Neural progenitor cell (in vitro differentiated cells): ENCODE measurements at regions not wholly inside any gene's neighbourhood (a gene's known extent, or its start where the extent isn't known, plus 50 kb on each side); places are given as distances from the start of the nearest gene placed in this dataset. TPM values are rescaled to one million over a fixed set of nuclear protein-coding genes. Genes with fewer than 3 reads are reported as not detected.
"Not testable (repeated sequence)": the region's sequence is repeated elsewhere in the genome, so short reads cannot be mapped to it uniquely, and the experiment has no call there.

Source experiments
- DNase-seq: peaks from one replicate; pipeline ENCODE4 v3.0.0-alpha.2; 2016; ENCODE audit warnings: low spot score
- H2AFZ ChIP-seq: fragments of 200-600 bp; sonication (generic); replicated peaks from 2 replicates; pipeline ENCODE4 v1.6.1; 2016; ENCODE audit warnings: antibody characterized with exemption
- H3F3A ChIP-seq: fragments of 200-600 bp; sonication (generic); 2 replicates; pipeline ENCODE4 v1.6.1; 2016; ENCODE audit warnings: antibody characterized with exemption, low read depth
- H3K27ac ChIP-seq: fragments of 200-600 bp; sonication (generic); 2 replicates; pipeline ENCODE4 v1.5.1; 2016; ENCODE audit warnings: mild to moderate bottlenecking
- H3K27me3 ChIP-seq: fragments of 200-600 bp; sonication (generic); 2 replicates; pipeline ENCODE4 v1.6.1; 2016; ENCODE audit warnings: mild to moderate bottlenecking, moderate library complexity
- H3K36me3 ChIP-seq: fragments of 200-600 bp; sonication (generic); 2 replicates; pipeline ENCODE4 v1.5.1; 2016
- H3K4me1 ChIP-seq: fragments of 200-600 bp; sonication (generic); 2 replicates; pipeline ENCODE4 v1.6.1; 2016; ENCODE audit warnings: mixed run types
- H3K4me2 ChIP-seq: fragments of 200-600 bp; sonication (generic); 2 replicates; pipeline ENCODE4 v1.6.1; 2016
- H3K4me3 ChIP-seq: fragments of 200-600 bp; sonication (generic); 2 replicates; pipeline ENCODE4 v1.5.1; 2016
- H3K79me2 ChIP-seq: fragments of 200-600 bp; sonication (generic); 2 replicates; pipeline ENCODE4 v1.6.1; 2016; ENCODE audit warnings: low read depth
- H3K9ac ChIP-seq: fragments of 200-600 bp; sonication (generic); 2 replicates; pipeline ENCODE4 v1.6.1; 2016
- H3K9me3 ChIP-seq: fragments of 200-600 bp; sonication (generic); 2 replicates; pipeline ENCODE4 v1.5.1; 2016; ENCODE audit warnings: low read depth
- H4K20me1 ChIP-seq: fragments of 200-600 bp; sonication (generic); 2 replicates; pipeline ENCODE4 v1.6.1; 2016; ENCODE audit warnings: low read depth
- H3K27ac Mint-ChIP-seq: 3 replicates; pipeline ENCODE4 v1.8.0; 2021; ENCODE audit warnings: mixed read lengths
- H3K27me3 Mint-ChIP-seq: 2 replicates; pipeline ENCODE4 v1.8.0; 2022; ENCODE audit warnings: low read depth, mild to moderate bottlenecking, inconsistent platforms, moderate library complexity, mixed read lengths; ENCODE audit not compliant: insufficient read depth
- H3K36me3 Mint-ChIP-seq: 3 replicates; pipeline ENCODE4 v1.8.0; 2021; ENCODE audit warnings: mixed read lengths
- H3K4me1 Mint-ChIP-seq: 3 replicates; pipeline ENCODE4 v1.8.0; 2021; ENCODE audit warnings: mixed read lengths
- H3K4me3 Mint-ChIP-seq: 3 replicates; pipeline ENCODE4 v1.8.0; 2021; ENCODE audit warnings: mild to moderate bottlenecking, moderate library complexity, mixed read lengths
- H3K9me3 Mint-ChIP-seq: 3 replicates; pipeline ENCODE4 v1.8.0; 2020; ENCODE audit warnings: mixed read lengths
- EZH2 ChIP-seq: fragments of 200-600 bp; sonication (generic); IDR thresholded peaks from 2 replicates; pipeline ENCODE4 v1.6.1; 2017; ENCODE audit warnings: antibody characterized with exemption, mild to moderate bottlenecking, moderate library complexity
- EZH2phosphoT487 ChIP-seq: fragments of 200-600 bp; sonication (generic); IDR thresholded peaks from 2 replicates; pipeline ENCODE4 v1.6.1; 2017; ENCODE audit warnings: antibody characterized with exemption
- microRNA counts: library from miRNA; unstranded; fragments of <30 nt; microRNA quantifications from one replicate; lab custom pipeline; 2016
- microRNA-seq: library from miRNA; unstranded; fragments of <30 nt; microRNA quantifications from one replicate; pipeline ENCODE4, GENCODE V29; 2016
- small RNA-seq: library from RNA; depleted of rRNA; stranded (forward); fragments of <200 nt; gene quantifications from one replicate; pipeline ENCODE3, GENCODE V24; 2015
- TF ChIP-seq, protein P1 (sequence below): fragments of 200-600 bp; sonication (generic); IDR thresholded peaks from 2 replicates; pipeline ENCODE4 v1.5.1; 2017; ENCODE audit warnings: antibody characterized with exemption, mild to moderate bottlenecking

DNA sequence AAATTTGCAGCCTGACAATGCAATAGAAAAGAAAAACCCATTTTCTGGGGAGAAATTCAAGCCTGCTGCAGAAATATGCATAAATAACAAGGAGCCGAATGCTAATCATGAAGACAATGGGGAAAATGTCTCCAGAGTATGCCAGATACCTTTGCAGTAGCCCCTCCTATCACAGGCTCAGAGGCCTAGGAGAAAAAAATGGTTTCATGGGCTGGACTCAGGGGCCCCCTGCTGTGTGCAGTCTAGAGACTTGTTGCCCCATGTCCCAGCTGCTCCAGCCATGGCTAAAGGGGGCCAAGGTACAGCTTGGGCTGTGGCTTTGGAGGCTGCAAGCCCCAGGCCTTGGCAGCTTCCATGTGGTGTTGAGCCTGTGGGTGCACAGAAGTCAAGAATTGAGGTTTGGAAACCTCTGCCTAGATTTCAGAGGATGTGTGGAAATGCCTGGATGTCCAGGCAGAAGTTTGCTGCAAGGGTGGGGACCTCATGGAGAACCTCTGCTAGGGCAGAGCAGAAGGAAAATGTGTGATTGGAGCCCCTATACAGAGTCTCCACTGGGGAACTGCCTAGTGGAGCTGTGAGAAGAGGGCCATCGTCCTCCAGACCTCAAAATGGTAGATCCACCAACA, 53.3 kb upstream of the XIST start:
- peaks cover 35% of the 10 kb centered on the region for H3K9me3 Mint-ChIP-seq
- H3K27me3 Mint-ChIP-seq, H3K27ac Mint-ChIP-seq, DNase-seq, H3F3A ChIP-seq, H3K9me3 ChIP-seq, H4K20me1 ChIP-seq, H3K27me3 ChIP-seq, H3K79me2 ChIP-seq, H2AFZ ChIP-seq, H3K36me3 ChIP-seq, H3K9ac ChIP-seq, H3K4me3 Mint-ChIP-seq, H3K27ac ChIP-seq, H3K4me1 ChIP-seq, H3K4me3 ChIP-seq, H3K4me1 Mint-ChIP-seq, H3K4me2 ChIP-seq, H3K36me3 Mint-ChIP-seq: not testable (repeated sequence)

DNA sequence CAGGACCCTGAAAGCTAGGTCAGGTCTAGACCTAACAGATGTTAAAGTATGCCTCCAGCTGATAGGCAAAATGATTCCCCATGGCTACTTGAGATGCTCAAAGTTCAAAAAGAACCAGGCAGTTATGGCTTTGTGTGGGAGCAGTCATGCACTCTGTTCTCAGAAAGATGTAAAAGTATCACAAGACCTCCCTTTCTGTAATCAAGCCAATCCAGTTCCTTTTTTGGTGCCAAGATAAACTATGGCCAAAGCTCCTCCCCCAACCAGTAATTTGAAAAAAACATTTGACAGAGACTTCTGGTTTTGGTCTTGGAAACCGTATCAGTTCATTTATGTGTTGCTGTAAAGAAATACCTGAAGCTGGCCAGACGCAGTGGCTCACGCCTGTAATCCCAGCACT, 51.4 kb upstream of the XIST start:
- peaks cover under 1% of the 10 kb centered on the region for H3K36me3 Mint-ChIP-seq
- TF ChIP-seq, protein P1, sequence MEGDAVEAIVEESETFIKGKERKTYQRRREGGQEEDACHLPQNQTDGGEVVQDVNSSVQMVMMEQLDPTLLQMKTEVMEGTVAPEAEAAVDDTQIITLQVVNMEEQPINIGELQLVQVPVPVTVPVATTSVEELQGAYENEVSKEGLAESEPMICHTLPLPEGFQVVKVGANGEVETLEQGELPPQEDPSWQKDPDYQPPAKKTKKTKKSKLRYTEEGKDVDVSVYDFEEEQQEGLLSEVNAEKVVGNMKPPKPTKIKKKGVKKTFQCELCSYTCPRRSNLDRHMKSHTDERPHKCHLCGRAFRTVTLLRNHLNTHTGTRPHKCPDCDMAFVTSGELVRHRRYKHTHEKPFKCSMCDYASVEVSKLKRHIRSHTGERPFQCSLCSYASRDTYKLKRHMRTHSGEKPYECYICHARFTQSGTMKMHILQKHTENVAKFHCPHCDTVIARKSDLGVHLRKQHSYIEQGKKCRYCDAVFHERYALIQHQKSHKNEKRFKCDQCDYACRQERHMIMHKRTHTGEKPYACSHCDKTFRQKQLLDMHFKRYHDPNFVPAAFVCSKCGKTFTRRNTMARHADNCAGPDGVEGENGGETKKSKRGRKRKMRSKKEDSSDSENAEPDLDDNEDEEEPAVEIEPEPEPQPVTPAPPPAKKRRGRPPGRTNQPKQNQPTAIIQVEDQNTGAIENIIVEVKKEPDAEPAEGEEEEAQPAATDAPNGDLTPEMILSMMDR: no peak
- TF ChIP-seq EZH2phosphoT487 (no peak), EZH2 (no peak)

More for the DNA sequence above, 51.4 kb upstream of the XIST start:
- Histone ChIP-seq H3K36me3 (no peaks in the 10 kb centered on the region), H3K27me3 (no peaks in the 10 kb centered on the region), H4K20me1 (no peaks in the 10 kb centered on the region), H3K4me3 (no peak overlapping the region), H3K9me3 (peaks cover 6% of the 10 kb centered on the region), H3K27ac (no peak overlapping the region), H3K4me1 (no peaks in the 10 kb centered on the region), H3K9ac (no peak overlapping the region), H2AFZ (no peak overlapping the region), H3F3A (no peaks in the 10 kb centered on the region), H3K79me2 (no peaks in the 10 kb centered on the region), H3K4me2 (no peak overlapping the region)
- no peak for DNase-seq
- H3K4me1 Mint-ChIP-seq: no peaks in the 10 kb centered on the region
- no peak overlapping the region for H3K27ac Mint-ChIP-seq
- H3K27me3 Mint-ChIP-seq: peaks cover 2% of the 10 kb centered on the region
- H3K4me3 Mint-ChIP-seq: no peak overlapping the region
- H3K9me3 Mint-ChIP-seq: peaks cover 33% of the 10 kb centered on the region

MicroRNAs in the stretch of these regions (microRNA counts, 767-probe panel; counts per million panel counts)
- microRNA hsa-miR-374b-5p (lab: Ali Mortazavi, UCI) (8,994 counts per million, percentile 96 among the panel's probes with 10 or more counts), microRNA hsa-miR-374c-5p (lab: Ali Mortazavi, UCI) (460 counts per million, percentile 90 among the panel's probes with 10 or more counts), microRNA hsa-miR-421 (lab: Ali Mortazavi, UCI) (9,392 counts per million, percentile 96 among the panel's probes with 10 or more counts)

Small RNA genes lying in the stretch of these regions (microRNA-seq; reads per million reads assigned to microRNA genes)
- gene MIR374B (not detected), gene MIR374C (not detected), gene MIR421 (504 reads per million, percentile 90 among the genes with 10 or more reads in this experiment)

Small RNA genes lying in the stretch of these regions (small RNA-seq; reads per million reads assigned to genes)
- gene ATP5MDP1 (not detected), gene DDX3P2 (not detected), gene MIR374B (2.8 reads per million, percentile 91 among the genes with 10 or more reads in this experiment), gene MIR421 (59.7 reads per million, percentile 98 among the genes with 10 or more reads in this experiment), gene RF02124 (not detected), gene RF02125 (not detected)
